ENCODE measurements at regions not wholly inside any gene's neighbourhood (a gene's known extent, or its start where the extent isn't known, plus 50 kb on each side); places are given as distances from the start of the nearest gene placed in this dataset.

DNA sequence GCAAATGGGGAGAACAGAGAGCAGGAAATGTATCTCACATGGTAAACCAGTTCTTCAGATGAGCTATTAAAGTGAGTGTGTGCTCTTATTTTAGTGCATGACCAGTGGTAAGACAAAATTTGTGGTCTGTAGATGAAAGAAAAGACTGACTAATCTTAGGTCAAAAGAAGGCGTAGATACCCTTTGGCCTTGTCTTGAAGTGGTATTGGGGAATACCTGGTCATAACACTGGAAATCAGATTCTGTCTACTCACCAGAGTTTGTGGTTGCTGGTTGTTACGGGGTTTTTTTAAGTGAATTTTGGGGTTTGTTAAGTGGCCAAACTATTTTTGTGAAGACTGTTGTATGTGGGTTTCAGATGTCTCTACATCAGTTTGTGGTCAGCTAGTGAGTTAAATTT lies 173.5 kb downstream of the KDM5D start:
- H3K9me3 ChIP-seq (ENCODE audit: control insufficient read depth, insufficient read depth, low read depth, low read length): no peaks in the 10 kb centered on the region
- DNase-seq (ENCODE audit: low read depth, low spot score) (no peak), ATAC-seq (no peak)
- H3K36me3 ChIP-seq (ENCODE audit: control insufficient read depth, insufficient read depth, low read length): no peaks in the 10 kb centered on the region
- BruUV-seq (replicated peaks): no TSS peak
- TF ChIP-seq, protein P1, sequence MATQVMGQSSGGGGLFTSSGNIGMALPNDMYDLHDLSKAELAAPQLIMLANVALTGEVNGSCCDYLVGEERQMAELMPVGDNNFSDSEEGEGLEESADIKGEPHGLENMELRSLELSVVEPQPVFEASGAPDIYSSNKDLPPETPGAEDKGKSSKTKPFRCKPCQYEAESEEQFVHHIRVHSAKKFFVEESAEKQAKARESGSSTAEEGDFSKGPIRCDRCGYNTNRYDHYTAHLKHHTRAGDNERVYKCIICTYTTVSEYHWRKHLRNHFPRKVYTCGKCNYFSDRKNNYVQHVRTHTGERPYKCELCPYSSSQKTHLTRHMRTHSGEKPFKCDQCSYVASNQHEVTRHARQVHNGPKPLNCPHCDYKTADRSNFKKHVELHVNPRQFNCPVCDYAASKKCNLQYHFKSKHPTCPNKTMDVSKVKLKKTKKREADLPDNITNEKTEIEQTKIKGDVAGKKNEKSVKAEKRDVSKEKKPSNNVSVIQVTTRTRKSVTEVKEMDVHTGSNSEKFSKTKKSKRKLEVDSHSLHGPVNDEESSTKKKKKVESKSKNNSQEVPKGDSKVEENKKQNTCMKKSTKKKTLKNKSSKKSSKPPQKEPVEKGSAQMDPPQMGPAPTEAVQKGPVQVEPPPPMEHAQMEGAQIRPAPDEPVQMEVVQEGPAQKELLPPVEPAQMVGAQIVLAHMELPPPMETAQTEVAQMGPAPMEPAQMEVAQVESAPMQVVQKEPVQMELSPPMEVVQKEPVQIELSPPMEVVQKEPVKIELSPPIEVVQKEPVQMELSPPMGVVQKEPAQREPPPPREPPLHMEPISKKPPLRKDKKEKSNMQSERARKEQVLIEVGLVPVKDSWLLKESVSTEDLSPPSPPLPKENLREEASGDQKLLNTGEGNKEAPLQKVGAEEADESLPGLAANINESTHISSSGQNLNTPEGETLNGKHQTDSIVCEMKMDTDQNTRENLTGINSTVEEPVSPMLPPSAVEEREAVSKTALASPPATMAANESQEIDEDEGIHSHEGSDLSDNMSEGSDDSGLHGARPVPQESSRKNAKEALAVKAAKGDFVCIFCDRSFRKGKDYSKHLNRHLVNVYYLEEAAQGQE (IDR thresholded peaks at IDR 0.05; ENCODE audit: insufficient read depth in 1 of 2, low read depth in 2 of 2, low read length in 1 of 2): no peak
- TF ChIP-seq POLR2AphosphoS5 (IDR thresholded peaks at IDR 0.05; ENCODE audit: low read depth, low read length): no peak
- TF ChIP-seq, protein P2, sequence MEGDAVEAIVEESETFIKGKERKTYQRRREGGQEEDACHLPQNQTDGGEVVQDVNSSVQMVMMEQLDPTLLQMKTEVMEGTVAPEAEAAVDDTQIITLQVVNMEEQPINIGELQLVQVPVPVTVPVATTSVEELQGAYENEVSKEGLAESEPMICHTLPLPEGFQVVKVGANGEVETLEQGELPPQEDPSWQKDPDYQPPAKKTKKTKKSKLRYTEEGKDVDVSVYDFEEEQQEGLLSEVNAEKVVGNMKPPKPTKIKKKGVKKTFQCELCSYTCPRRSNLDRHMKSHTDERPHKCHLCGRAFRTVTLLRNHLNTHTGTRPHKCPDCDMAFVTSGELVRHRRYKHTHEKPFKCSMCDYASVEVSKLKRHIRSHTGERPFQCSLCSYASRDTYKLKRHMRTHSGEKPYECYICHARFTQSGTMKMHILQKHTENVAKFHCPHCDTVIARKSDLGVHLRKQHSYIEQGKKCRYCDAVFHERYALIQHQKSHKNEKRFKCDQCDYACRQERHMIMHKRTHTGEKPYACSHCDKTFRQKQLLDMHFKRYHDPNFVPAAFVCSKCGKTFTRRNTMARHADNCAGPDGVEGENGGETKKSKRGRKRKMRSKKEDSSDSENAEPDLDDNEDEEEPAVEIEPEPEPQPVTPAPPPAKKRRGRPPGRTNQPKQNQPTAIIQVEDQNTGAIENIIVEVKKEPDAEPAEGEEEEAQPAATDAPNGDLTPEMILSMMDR (IDR thresholded peaks at IDR 0.05): no peak
- TF ChIP-seq TCF7L2 (IDR thresholded peaks at IDR 0.05; ENCODE audit: low read depth, low read length): no peak
- TF ChIP-seq SIN3A (IDR thresholded peaks at IDR 0.05; ENCODE audit: borderline replicate concordance, insufficient read depth, low read depth, low read length): no peak
- intact Hi-C loops (cut with micrococcal nuclease; ENCODE audit: unreplicated experiment): no loop called here
- POLR2A ChIA-PET: no interaction called here
- no peak overlapping the region for H3K27ac ChIP-seq (ENCODE audit: low read length)
- no peak overlapping the region for H3K4me3 ChIP-seq (ENCODE audit: low read depth in 2 of 2, low read length in 2 of 2)
- in situ Hi-C loops (cut with HindIII; ENCODE audit: low pct_unique_long_range_greater_than_20kb, low sequenced_read_pairs): no loop called here
- no peaks in the 10 kb centered on the region for H3K27me3 ChIP-seq (ENCODE audit: control insufficient read depth, insufficient read depth, low read length)
- CTCF ChIA-PET: no interaction called here
- no peaks in the 10 kb centered on the region for H3K4me1 ChIP-seq (ENCODE audit: control insufficient read depth, insufficient read depth, low read length)

DNA sequence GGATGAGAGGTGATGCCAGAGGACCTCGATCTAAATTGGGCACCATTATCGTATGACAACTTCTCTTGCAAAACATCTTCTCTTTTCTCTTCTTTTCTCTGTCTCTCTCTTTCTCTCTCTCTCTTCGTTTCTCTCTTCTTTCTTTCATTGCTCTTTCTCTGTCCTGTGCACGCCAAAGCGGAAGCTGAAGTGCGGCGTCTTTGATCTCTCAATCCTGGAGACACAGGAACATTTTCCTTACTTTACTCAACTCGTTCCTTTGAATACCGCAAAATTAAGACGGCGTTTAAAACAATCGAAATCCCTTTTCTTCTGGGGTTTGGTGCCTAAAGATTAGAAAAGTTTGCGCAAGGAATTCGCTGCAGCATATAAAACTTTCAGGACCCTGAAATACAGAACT lies 176.6 kb downstream of the KDM5D start:
- ATAC-seq: no peak

More for the DNA sequence above, 176.6 kb downstream of the KDM5D start:
- no peaks in the 10 kb centered on the region for H3K27me3 ChIP-seq (ENCODE audit: control insufficient read depth, insufficient read depth, low read length)
- no peaks in the 10 kb centered on the region for H3K9me3 ChIP-seq (ENCODE audit: control insufficient read depth, insufficient read depth, low read depth, low read length)
- in situ Hi-C loops (cut with HindIII; ENCODE audit: low pct_unique_long_range_greater_than_20kb, low sequenced_read_pairs) (no loop called here), intact Hi-C loops (cut with micrococcal nuclease; ENCODE audit: unreplicated experiment) (no loop called here)
- TF ChIP-seq TCF7L2 (IDR thresholded peaks at IDR 0.05; ENCODE audit: low read depth, low read length): no peak
- TF ChIP-seq POLR2AphosphoS5 (IDR thresholded peaks at IDR 0.05; ENCODE audit: low read depth, low read length): no peak
- TF ChIP-seq, protein P2 (IDR thresholded peaks at IDR 0.05): no peak
- no peak for TF ChIP-seq SIN3A (IDR thresholded peaks at IDR 0.05; ENCODE audit: borderline replicate concordance, insufficient read depth, low read depth, low read length)
- TF ChIP-seq, protein P1 (IDR thresholded peaks at IDR 0.05; ENCODE audit: insufficient read depth in 1 of 2, low read depth in 2 of 2, low read length in 1 of 2): no peak
- no peaks in the 10 kb centered on the region for H3K4me1 ChIP-seq (ENCODE audit: control insufficient read depth, insufficient read depth, low read length)
- H3K4me3 ChIP-seq (ENCODE audit: low read depth in 2 of 2, low read length in 2 of 2): no peak overlapping the region
- DNase-seq (ENCODE audit: low read depth, low spot score): no peak
- BruUV-seq (replicated peaks): no TSS peak
- H3K27ac ChIP-seq (ENCODE audit: low read length): no peak overlapping the region
- CTCF ChIA-PET: no interaction called here
- no peaks in the 10 kb centered on the region for H3K36me3 ChIP-seq (ENCODE audit: control insufficient read depth, insufficient read depth, low read length)
- POLR2A ChIA-PET: no interaction called here
